H9 (cell line): ENCODE measurements at regions not wholly inside any gene's neighbourhood (a gene's known extent, or its start where the extent isn't known, plus 50 kb on each side); places are given as distances from the start of the nearest gene placed in this dataset.

Experiments
- DNase-seq: peaks from one replicate; pipeline ENCODE4 v3.0.0-alpha.2; 2017
- H2AFZ ChIP-seq: one replicate; pipeline ENCODE4 v1.6.1; 2013; ENCODE audit warnings: mild to moderate bottlenecking, low read length, control low read depth, moderate library complexity
- H2AK5ac ChIP-seq: 2 replicates; pipeline ENCODE4 v1.6.1; 2013; ENCODE audit warnings: low read length, control low read depth, mixed read lengths; ENCODE audit not compliant: insufficient read length
- H2BK120ac ChIP-seq: one replicate; pipeline ENCODE4 v1.6.1; 2013; ENCODE audit warnings: low read depth, mild to moderate bottlenecking, low read length, control low read depth, inconsistent platforms; ENCODE audit not compliant: poor library complexity, severe bottlenecking
- H2BK12ac ChIP-seq: 2 replicates; pipeline ENCODE4 v1.6.1; 2013; ENCODE audit warnings: low read length, control low read depth, mixed read lengths, low read depth; ENCODE audit not compliant: insufficient read length
- H2BK15ac ChIP-seq: 2 replicates; pipeline ENCODE4 v1.6.1; 2013; ENCODE audit warnings: low read depth, low read length, control low read depth
- H2BK20ac ChIP-seq: one replicate; pipeline ENCODE4 v1.6.1; 2013; ENCODE audit warnings: low read depth, mild to moderate bottlenecking, low read length, control low read depth, inconsistent platforms; ENCODE audit not compliant: poor library complexity, severe bottlenecking
- H2BK5ac ChIP-seq: 2 replicates; pipeline ENCODE4 v1.6.1; 2013; ENCODE audit warnings: low read length, control low read depth, mixed read lengths; ENCODE audit not compliant: insufficient read length
- H3K14ac ChIP-seq: 2 replicates; pipeline ENCODE4 v1.6.1; 2013; ENCODE audit warnings: low read length, control low read depth; ENCODE audit not compliant: insufficient read depth
- H3K18ac ChIP-seq: 2 replicates; pipeline ENCODE4 v1.6.1; 2013; ENCODE audit warnings: low read depth, mild to moderate bottlenecking, mixed read lengths, low read length, control low read depth; ENCODE audit not compliant: insufficient read length
- H3K23ac ChIP-seq: 2 replicates; pipeline ENCODE4 v1.6.1; 2013; ENCODE audit warnings: low read length, control low read depth, mixed read lengths, low read depth; ENCODE audit not compliant: insufficient read length
- H3K23me2 ChIP-seq: 2 replicates; pipeline ENCODE4 v1.6.1; 2013; ENCODE audit warnings: low read depth, mild to moderate bottlenecking, mixed read lengths, low read length, control low read depth; ENCODE audit not compliant: insufficient read length, poor library complexity, severe bottlenecking
- H3K27ac ChIP-seq: 2 replicates; pipeline ENCODE4 v1.5.1; 2013; ENCODE audit warnings: low read length, control low read depth, mixed read lengths, low read depth; ENCODE audit not compliant: insufficient read length
- H3K27me3 ChIP-seq: 2 replicates; pipeline ENCODE4 v1.6.1; 2013; ENCODE audit warnings: low read length, control low read depth, inconsistent platforms; ENCODE audit not compliant: insufficient read depth
- H3K4ac ChIP-seq: 2 replicates; pipeline ENCODE4 v1.6.1; 2013; ENCODE audit warnings: low read depth, mild to moderate bottlenecking, control low read depth, inconsistent platforms, low read length, moderate library complexity
- H3K4me1 ChIP-seq: 2 replicates; pipeline ENCODE4 v1.6.1; 2013; ENCODE audit warnings: low read length, control low read depth, inconsistent platforms; ENCODE audit not compliant: insufficient read depth
- H3K4me2 ChIP-seq: 2 replicates; pipeline ENCODE4 v1.6.1; 2013; ENCODE audit warnings: low read length, control low read depth, mixed read lengths; ENCODE audit not compliant: insufficient read length, insufficient read depth
- H3K56ac ChIP-seq: 2 replicates; pipeline ENCODE4 v1.6.1; 2013; ENCODE audit warnings: low read depth, mild to moderate bottlenecking, mixed read lengths, low read length, control low read depth; ENCODE audit not compliant: insufficient read length
- H3K79me1 ChIP-seq: 2 replicates; pipeline ENCODE4 v1.6.1; 2013; ENCODE audit warnings: low read depth, mild to moderate bottlenecking, moderate library complexity, low read length, control low read depth, inconsistent platforms; ENCODE audit not compliant: insufficient read depth, poor library complexity, severe bottlenecking
- H3K79me2 ChIP-seq: 2 replicates; pipeline ENCODE4 v1.6.1; 2013; ENCODE audit warnings: low read length, control low read depth, inconsistent platforms; ENCODE audit not compliant: insufficient read depth
- H3K9ac ChIP-seq: 2 replicates; pipeline ENCODE4 v1.6.1; 2013; ENCODE audit warnings: low read length, control low read depth, mixed read lengths; ENCODE audit not compliant: insufficient read length; ENCODE audit errors: extremely low read depth
- H3K9me3 ChIP-seq: one replicate; pipeline ENCODE4 v1.6.1; 2013; ENCODE audit warnings: low read depth, low read length, inconsistent platforms; ENCODE audit not compliant: control insufficient read depth
- H3T11ph ChIP-seq: one replicate; pipeline ENCODE4 v1.6.1; 2013; ENCODE audit warnings: mild to moderate bottlenecking, low read length, control low read depth, inconsistent platforms
- H4K20me1 ChIP-seq: one replicate; pipeline ENCODE4 v1.6.1; 2013; ENCODE audit not compliant: control insufficient read depth, insufficient read length, insufficient read depth
- H4K5ac ChIP-seq: 2 replicates; pipeline ENCODE4 v1.6.1; 2013; ENCODE audit warnings: low read depth, mild to moderate bottlenecking, mixed read lengths, low read length, control low read depth; ENCODE audit not compliant: insufficient read length
- H4K8ac ChIP-seq: replicated peaks from 2 replicates; pipeline ENCODE4 v1.6.1; 2013; ENCODE audit warnings: low read length, control low read depth, mixed read lengths, low read depth; ENCODE audit not compliant: insufficient read length
- H4K91ac ChIP-seq: 2 replicates; pipeline ENCODE4 v1.6.1; 2013; ENCODE audit warnings: low read depth, mild to moderate bottlenecking, moderate library complexity, mixed read lengths, low read length, control low read depth; ENCODE audit not compliant: insufficient read length
- H3K27ac Mint-ChIP-seq, 3 experiments: 2 replicates in 2 of 3; 3 replicates in 1 of 3; pipeline ENCODE4 v1.8.0; 2020 to 2021; ENCODE audit warnings: mixed read lengths in 3 of 3, mild to moderate bottlenecking in 1 of 3, moderate library complexity in 1 of 3
- H3K27me3 Mint-ChIP-seq: 2 replicates; pipeline ENCODE4 v1.8.0; 2021; ENCODE audit warnings: low read depth, mild to moderate bottlenecking, moderate library complexity, mixed read lengths
- H3K36me3 Mint-ChIP-seq, 3 experiments: 2 replicates in 2 of 3; 3 replicates in 1 of 3; pipeline ENCODE4 v1.8.0; 2020 to 2021; ENCODE audit warnings: low read depth in 3 of 3, mixed read lengths in 3 of 3; ENCODE audit not compliant: insufficient read depth in 1 of 3
- H3K4me1 Mint-ChIP-seq, 2 experiments: 2 replicates each; pipeline ENCODE4 v1.8.0; 2020; ENCODE audit warnings: mixed read lengths in 2 of 2
- H3K4me3 Mint-ChIP-seq, 2 experiments: 2 replicates in 1 of 2; 3 replicates in 1 of 2; pipeline ENCODE4 v1.8.0; 2020 to 2021; ENCODE audit warnings: mild to moderate bottlenecking in 2 of 2, mixed read lengths in 2 of 2, moderate library complexity in 1 of 2
- H3K9me3 Mint-ChIP-seq, 2 experiments: 2 replicates in 1 of 2; 3 replicates in 1 of 2; pipeline ENCODE4 v1.8.0; 2020; ENCODE audit warnings: mild to moderate bottlenecking in 2 of 2, mixed read lengths in 2 of 2, moderate library complexity in 1 of 2
- CTCF ChIP-seq: fragments of 200-600 bp; sonication (generic); conservative IDR thresholded peaks from 3 replicates; pipeline ENCODE4 v1.8.0; 2021; ENCODE audit warnings: antibody characterized with exemption, mild to moderate bottlenecking
- WGBS: extraction: QIAGEN DNeasy Blood & Tissue Kit; methylation state at CpG from one replicate; pipeline ENCODE4 v1.1.7; 2013; ENCODE audit warnings: missing lambda C conversion rate, low lambda C conversion rate, mixed read lengths; ENCODE audit not compliant: insufficient read length; ENCODE audit errors: extremely low coverage; 5-methylcytosine and 5-hydroxymethylcytosine counted together

GRCh38 chr3:34957677-34958076 is 681.6 kb upstream of the ARPP21 start:
- Histone ChIP-seq H3K4ac (no peak overlapping the region), H2AFZ (no peak overlapping the region), H3K79me2 (no peaks in the 10 kb centered on the region), H3K9ac (no peak overlapping the region), H3T11ph (no peak overlapping the region), H3K23ac (no peak overlapping the region), H2BK15ac (no peak overlapping the region), H3K4me1 (no peaks in the 10 kb centered on the region), H3K79me1 (no peaks in the 10 kb centered on the region), H3K23me2 (no peaks in the 10 kb centered on the region), H2BK20ac (no peak overlapping the region), H3K27ac (no peak overlapping the region), H3K14ac (no peak overlapping the region), H4K91ac (no peak overlapping the region), H4K8ac (no peak overlapping the region), H3K4me2 (no peak overlapping the region), H3K18ac (no peak overlapping the region), H3K27me3 (no peaks in the 10 kb centered on the region), H2AK5ac (no peak overlapping the region), H4K5ac (no peak overlapping the region), H3K56ac (no peak overlapping the region), H3K9me3 (no peaks in the 10 kb centered on the region), H4K20me1 (no peaks in the 10 kb centered on the region), H2BK12ac (no peak overlapping the region), H2BK5ac (no peak overlapping the region), H2BK120ac (no peak overlapping the region)
- H3K4me1 Mint-ChIP-seq, result peaks cover 0 to 7% of the 10 kb centered on the region in 2 experiments; a peak in 2 of 4 replicates
- H3K36me3 Mint-ChIP-seq, result no peaks in the 10 kb centered on the region; a peak in 1 of 7 replicates
- no peak for TF ChIP-seq CTCF
- H3K9me3 Mint-ChIP-seq, result no peaks in the 10 kb centered on the region; a peak in 1 of 5 replicates
- WGBS, result no CpG with 5 or more reads among the region's 1 CpG
- no peaks in the 10 kb centered on the region for H3K27me3 Mint-ChIP-seq
- DNase-seq, result no peak
- H3K27ac Mint-ChIP-seq, result no peak overlapping the region
- H3K4me3 Mint-ChIP-seq, result no peak overlapping the region
